GM18502 (cell line): ENCODE measurements at regions not wholly inside any gene's neighbourhood (a gene's known extent, or its start where the extent isn't known, plus 50 kb on each side); places are given as distances from the start of the nearest gene placed in this dataset.

Experiments
- ATAC-seq: cut with Tn5 transposase; IDR thresholded peaks from one replicate; pipeline ENCODE4 v1.9.1; 2021; ENCODE audit warnings: mild to moderate bottlenecking; ENCODE audit not compliant: unreplicated experiment, poor library complexity

- no peak for ATAC-seq
Observed at GRCh38 chr4:155077452-155078229, 130.8 kb upstream of the NPY2R start.

- no peak for ATAC-seq
Observed at GRCh38 chr4:155079871-155080270, 128.6 kb upstream of the NPY2R start.

GRCh38 chr4:155081222-155081621 is 127.2 kb upstream of the NPY2R start:
- no peak for ATAC-seq

GRCh38 chr4:155085843-155086530 is 122.4 kb upstream of the NPY2R start:
- no peak for ATAC-seq

GRCh38 chr4:155094201-155094820 is 114.1 kb upstream of the NPY2R start:
- ATAC-seq, result no peak

- no peak for ATAC-seq
Observed at GRCh38 chr4:155099231-155099630, 109.2 kb upstream of the NPY2R start.

GRCh38 chr4:155106629-155107028 is 101.8 kb upstream of the NPY2R start:
- ATAC-seq, result no peak

GRCh38 chr4:155107059-155107458 is 101.4 kb upstream of the NPY2R start:
- ATAC-seq, result no peak

GRCh38 chr4:155114790-155115189 is 93.6 kb upstream of the NPY2R start:
- ATAC-seq, result no peak

GRCh38 chr4:155119006-155119405 is 89.4 kb upstream of the NPY2R start:
- ATAC-seq, result no peak

- ATAC-seq, result no peak
Observed at GRCh38 chr4:155120536-155120935, 87.9 kb upstream of the NPY2R start.

- ATAC-seq, result no peak
Observed at GRCh38 chr4:155122382-155122781, 86.1 kb upstream of the NPY2R start.

GRCh38 chr4:155134136-155134535 is 74.3 kb upstream of the NPY2R start:
- no peak for ATAC-seq

GRCh38 chr4:155140889-155141288 is 67.5 kb upstream of the NPY2R start:
- ATAC-seq, result no peak

- no peak for ATAC-seq
Observed at GRCh38 chr4:155143512-155143911, 64.9 kb upstream of the NPY2R start.
